ENCODE measurements at regions not wholly inside any gene's neighbourhood (a gene's known extent, or its start where the extent isn't known, plus 50 kb on each side); places are given as distances from the start of the nearest gene placed in this dataset.

DNA sequence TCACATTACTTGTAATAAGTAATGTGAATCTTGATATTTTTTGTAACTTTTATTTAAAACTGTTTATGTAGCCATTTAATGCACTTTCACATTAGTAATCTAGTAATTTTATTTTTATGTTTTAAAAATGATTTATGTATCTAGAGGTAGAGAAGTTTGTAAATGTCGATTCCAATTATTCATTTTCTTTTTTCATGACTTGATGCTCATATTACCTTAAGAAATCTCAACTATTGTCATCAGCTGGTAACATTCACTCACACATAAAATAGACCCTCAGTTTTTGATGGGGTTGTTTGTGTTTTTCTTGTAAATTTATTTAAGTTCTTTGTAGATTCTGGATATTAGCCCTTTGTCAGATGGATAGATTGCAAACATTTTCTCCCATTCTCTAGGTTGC lies 351.7 kb upstream of the CDH7 start:
- DNase-seq, result no peak

DNA sequence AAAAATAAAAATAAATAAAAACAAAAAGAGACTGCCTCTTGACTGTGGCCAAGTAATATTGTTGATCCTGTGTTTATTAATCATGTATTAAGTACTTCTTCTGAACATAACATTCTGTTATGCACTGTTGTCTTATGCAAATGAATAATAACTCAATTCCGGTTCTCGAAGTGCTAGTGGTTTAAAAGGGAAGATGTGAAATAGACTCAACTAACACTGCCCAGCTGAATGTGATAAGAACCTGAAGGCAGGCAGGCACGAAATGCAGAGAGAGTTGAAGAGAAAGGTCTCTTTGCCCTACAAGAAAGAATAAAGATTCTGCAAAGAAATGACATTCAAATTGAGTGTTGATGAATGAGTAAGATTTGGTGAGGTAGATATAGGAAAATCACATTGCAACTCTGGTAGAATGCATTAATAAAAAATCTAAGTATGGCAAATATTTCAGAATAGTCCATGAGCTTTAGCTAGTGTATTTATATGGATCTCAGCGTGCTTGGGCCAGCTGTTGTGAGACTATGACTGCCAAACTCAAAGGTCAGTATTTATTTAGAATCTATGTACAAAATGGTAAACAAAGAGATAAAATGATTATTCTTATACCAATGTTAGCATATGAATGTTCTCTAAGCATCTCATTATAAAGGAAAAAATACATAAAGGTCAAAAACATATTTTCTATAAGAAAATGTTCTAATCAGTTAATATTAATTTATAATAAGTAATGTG lies 352.3 kb upstream of the CDH7 start:
- DNase-seq, result no peak

DNA sequence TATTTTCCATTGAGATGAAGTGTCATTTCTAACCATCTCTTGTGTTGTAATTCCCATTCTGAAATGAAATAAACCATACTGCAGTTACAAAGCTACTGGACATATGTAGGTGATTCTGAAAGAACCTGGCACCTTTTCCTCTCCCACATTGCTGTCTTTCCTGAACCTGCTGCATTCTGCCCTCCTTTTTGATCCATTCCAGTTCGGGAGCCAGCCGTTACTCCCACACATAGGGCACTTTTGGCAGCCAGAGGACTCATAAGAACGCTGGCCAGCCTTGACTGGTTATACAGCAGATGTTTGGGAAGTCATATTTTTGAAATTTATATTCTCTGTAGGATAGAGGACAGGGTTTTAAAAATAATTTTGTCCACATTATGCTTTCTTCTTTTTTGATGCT lies 369.8 kb upstream of the CDH7 start:
- no peak for DNase-seq

DNA sequence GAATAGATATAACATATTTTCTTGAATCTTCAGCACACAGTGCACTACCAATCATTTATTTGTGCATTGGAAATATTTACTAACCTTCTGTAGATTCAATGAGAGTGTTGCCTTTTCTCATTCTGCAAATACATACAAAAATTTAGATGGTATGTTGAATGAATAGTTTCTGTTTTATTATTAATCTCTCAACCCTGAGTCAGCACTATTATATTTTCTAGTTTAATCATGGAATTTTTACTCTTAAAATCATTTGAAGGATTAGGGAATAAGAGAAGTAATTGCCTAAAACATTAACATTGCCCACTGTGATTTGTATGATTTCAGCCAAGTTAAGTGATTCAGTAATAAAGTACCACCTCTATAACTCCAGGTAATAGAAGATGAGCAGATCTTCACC lies 370.2 kb upstream of the CDH7 start:
- no peak for DNase-seq

DNA sequence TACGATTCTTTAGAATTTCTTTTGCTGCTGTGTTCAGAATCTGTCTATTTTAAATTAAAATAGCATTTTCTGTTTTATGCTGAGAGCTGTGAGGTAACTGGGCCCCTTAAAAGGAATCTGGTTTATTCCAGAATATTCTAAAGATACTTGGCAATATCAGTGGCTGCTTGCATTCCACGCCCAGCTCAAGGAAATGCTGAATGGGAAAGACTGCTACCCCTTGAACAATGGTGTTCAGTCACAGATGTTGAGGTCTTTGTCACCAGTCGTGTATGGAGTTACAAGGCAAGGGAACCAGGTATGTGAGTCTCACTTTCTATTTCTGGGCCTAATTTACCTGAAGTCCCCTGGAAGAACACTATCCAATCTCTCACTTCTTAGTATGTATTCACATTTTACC lies 377.9 kb upstream of the CDH7 start:
- no peak for DNase-seq

DNA sequence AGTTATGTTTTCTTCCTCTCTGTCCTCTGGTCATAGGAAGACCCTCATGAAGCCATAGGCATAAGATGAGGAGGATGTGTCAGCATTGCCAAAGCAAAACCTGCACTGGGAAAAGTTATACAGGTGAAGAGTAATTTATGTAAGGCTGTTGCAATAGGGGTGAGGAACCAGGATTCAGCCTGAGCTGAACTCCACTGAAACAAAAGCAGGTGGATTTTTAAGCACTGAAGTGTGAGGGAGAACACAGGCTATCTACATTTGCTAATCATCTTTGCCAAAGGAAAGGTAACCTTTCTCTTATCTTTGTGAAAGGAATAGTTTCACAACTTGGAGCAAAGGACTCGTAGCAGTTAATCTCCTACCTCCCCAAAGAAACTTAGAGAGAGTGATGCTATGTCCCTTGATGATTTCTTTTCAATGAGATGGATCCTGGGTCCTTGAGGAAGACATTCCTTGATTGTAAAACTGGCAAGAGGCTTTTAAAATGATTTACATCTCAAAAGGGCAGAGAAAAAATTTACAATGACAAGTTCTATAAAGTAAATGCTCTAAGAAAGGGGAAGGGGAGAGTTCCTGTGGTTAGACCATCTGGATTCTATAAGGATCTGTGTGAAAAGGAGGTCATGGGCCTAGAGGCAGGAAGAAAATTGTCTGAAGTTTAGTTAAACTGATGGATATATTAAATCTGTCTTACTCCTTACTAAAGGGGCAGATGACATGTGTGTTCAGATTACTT lies 385.4 kb upstream of the CDH7 start:
- DNase-seq, result peak; percentile 49

DNA sequence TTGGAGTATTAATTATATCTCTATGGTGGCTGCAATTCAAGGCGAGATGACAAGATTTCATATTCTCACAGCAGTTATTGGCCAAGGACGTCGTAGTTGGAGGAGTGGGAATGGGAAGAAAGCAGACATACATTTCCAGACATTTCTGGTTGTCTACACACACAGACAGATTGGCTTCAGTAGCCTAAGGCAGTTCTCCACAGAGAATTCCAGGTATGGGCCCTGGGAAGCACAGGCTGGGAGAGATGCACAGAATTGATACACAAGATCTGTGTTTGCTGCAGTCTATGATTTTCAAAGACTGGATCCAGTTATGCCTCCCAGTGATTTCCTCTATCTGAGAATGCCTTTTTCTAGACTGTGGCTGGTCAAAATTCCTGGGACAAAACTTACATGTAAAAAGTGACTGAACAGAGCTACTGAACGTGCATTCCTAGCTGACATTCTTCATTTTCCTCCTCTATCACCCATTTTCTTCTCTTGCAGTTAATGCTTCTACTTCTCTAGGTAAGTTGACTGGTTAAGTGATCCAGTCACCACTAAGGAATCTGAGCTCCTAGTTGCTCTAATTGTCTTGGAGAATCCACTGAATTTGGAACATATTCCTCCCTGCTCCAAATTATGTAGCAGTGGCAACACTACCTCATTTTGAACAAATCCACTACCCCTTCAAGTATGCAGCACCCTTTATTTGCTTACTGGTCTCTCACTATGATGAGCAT lies 386.7 kb upstream of the CDH7 start:
- no peak for DNase-seq

DNA sequence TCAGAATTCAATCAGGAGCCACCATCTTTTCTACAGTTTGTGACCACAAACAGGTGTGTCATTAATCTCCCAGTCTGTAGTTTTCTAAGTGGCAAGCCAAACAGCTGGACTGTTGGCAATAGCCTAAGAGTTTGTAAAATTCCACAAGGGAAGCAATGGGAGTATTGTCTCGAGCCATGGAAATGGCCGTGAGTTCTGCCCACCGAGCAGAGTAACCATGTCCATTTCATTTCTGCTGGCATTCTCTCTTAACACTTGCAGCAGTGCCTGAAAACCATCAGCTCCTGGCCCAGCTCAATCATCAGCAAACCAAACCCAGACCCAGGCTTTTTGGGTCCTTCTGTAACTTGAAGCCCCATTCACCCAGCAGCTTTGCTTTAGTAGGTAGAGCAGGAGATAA lies 387.8 kb upstream of the CDH7 start:
- DNase-seq, result no peak

DNA sequence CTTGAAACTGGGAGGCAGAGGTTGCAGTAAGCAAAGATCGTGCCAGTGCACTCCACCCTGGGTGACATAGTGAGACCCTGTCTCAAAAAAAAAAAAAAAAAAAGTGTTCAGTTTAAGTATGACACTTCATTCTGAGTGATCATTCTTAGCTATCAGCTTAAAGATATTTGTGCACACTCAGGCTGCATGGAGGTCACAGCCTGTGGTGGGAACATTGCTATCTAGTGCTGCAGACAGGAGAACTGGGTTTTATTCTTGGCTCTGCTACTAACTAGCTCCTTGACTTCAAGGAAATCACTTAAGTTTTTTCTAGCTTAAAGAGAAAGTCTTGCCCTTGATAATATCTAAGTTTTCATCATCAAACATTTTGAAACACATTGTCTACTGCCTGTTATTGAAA lies 391.3 kb upstream of the CDH7 start:
- DNase-seq, result no peak

DNA sequence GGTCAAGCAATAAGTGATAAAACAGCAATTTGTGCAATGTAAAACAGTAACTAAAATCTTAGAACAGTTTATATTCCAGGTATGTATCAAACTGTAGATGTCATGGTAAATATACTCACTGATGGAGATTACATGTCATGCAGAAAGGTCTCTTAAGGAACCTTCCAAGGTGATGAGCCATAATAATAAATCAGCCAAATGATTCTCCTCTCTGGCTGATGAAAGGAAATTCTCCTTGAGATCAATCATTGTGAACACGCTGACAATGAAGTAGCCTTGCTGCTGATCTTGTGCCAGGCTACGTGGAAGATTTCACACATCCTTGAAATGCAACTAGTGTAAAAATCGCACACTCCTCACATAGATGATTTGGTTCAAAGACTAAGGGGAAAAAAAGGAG lies 392.5 kb upstream of the CDH7 start:
- no peak for DNase-seq

DNA sequence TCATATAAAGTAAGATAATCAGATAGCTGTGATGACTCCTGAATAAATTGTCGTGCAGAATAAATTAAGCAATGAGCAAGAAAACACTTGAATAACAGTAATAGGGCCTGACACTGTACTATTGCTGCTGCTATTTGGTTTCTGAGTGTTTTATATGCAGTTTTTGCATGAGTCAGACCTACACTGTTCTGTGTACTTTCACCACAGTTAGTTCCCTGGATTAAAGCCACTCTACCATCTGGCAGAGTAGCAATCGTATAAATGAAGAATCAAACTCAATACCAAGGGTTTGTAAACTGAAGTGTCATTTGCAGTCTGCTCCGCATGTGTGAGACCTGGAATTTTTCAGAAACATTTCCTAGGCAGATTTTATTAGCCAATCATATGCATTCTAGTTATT lies 398.6 kb upstream of the CDH7 start:
- DNase-seq, result no peak

DNA sequence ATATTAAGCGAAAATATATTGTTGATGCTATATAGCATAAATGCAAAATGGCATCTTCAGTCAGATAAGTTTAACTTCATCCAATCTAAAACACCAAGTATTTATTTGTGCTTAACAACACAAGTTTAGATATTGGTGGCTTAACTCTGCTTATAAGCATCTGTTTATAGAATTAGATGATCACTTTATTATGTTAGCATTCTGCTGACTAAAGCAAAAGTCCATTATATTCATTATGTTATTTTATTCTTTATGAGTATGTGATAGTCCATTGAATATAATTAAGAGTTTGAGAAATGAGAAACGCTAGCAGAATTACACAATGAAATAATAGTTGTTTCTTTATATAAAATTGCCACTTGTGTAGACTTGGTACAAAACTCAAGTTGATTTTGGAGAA lies 401.2 kb upstream of the CDH7 start:
- no peak for DNase-seq

DNA sequence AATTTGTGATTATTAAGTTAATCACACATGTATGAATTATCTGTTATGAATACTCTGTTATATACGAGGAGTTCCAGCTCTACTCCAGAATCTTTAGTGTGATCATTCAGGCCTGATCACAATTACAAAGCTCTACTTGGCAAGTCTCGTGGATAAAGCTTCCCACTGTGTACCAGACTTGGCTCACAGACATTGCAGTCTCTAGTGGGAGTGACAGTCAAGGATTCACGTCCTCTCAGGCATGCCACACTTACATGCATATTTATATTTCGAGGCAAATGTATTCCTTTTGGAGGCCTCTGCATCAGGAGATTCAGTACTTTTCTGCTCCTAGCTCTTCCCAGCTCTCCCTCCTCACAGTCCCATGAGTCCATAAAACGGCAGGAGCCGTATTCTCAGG lies 403.4 kb upstream of the CDH7 start:
- DNase-seq, result no peak

DNA sequence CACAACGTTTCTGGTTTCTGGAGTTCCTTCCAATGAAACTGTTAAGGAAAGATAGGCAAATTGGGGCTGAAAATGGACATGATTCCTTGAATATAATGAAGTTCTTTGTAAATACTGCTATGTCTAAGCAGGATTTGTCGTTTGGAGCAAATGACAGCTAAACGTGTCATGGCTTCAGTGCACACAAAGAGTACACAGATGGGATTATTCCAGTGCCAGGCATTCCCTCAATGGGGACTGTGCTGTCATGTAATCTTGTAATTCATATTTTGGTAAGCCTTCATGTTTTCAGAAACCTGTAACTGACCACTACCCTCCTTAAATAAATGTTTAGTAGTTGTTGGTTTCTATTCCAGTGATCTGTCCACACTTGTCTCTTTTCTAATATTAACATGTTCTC lies 404.7 kb upstream of the CDH7 start:
- DNase-seq, result no peak

DNA sequence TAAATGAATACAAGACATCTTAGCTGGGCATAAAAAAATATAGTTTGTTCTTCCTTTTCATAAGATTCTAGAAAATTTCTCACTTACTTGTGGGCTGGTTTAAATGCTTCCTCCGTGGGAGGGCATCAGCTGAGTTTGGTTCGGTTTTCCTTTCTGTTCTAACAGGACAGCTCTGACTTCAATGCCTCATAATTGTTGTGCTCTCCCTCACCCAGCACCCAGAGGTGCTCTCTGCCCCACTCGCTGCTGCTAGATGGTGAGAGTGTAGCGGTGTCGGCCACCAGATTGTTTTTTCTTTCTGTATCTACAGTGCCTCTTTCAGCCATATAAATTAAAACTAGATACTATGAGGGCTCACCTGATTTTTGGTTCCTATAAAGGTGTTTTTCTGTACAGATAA lies 407.2 kb upstream of the CDH7 start:
- DNase-seq, result no peak

DNA sequence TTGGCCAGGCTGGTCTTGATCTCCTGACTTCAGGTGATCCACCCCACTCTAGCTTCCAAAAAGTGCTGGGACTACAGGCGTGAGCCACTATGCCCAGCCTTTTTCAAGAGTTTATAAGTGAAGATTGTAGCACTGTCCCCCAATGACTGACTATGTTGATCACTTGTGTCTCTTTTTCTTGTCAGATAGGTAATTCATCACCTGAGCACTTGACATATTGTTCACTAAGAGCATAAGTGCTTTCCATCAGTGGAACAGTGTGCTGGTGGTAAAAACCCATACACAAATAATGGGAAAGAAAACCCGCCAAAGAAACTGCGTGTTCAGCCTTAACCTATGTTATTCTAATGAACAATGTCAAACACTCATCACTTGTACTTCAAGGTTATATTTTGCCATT lies 414.4 kb upstream of the CDH7 start:
- no peak for DNase-seq

DNA sequence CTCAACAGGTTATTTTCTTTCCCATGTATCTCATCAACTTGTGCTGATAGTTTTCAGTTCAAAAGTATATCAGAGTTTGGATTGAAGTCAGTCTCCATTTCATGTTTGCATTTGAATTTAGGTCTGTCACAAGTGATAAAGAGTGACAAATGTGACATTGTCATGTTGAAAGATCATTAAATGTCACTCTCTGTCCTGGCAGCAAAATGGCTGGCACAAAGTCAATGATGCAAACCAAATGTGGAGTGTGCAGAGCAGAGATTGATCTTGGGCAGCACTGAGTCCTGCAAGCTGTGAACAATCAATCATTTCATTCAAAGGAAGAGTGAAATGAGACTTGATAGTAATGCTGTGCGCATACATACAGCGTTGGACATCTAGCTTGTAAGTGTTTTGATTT lies 421.8 kb upstream of the CDH7 start:
- no peak for DNase-seq

DNA sequence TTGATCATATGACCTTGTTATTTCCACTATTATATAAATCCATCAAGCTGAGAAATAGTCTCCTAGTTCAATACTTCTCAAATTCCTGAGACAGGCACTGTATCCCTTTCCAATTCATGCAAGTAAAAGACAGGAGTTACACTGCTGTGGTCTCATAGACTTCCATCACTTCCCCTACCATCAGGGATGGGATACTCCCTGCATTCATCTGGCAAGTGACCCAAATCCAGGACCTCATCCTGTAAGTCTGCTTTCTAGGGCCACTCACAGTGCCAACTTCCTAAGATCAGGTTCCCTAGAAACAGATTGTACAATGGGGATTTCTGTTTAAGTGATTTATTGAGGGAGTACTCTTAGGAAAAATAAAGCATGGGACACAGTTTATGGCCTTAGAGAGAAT lies 424.0 kb upstream of the CDH7 start:
- no peak for DNase-seq

DNA sequence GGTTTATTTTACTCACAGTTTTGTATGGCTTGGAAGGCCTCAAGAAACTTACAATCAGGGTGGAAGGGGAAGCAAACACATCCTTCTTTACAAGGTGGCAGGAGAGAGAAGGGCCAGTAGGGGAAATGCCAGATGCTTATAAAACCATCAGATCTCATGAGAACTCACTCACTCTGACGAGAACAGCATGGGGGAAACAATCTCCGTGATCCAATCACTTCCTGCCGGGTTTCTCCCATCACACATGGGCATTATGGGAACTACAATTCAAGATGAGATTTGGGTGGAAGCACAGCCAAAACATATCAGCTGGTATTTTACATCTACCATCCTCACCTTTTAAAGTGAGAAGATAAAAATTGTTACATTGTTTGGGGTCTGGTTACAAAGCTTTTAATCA lies 427.9 kb upstream of the CDH7 start:
- no peak for DNase-seq

DNA sequence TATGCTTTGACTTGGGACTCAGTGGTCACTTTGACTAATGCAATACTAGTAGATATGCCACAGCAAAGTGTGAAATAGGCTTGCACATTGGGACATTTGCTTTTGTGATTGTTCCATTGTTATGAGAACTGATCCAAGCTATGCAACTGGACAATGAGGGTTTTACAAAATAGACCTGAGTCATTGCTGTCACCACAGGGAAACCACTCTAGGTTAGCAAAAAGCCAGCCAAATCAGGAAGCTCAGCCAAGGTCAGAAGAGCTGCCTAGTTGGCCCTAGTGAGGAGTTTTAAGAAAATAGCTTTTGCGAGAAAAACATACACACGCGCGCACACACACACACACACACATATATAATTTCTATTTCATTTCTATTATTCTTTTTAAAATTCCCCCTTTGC lies 452.4 kb upstream of the CDH7 start:
- no peak for DNase-seq

DNA sequence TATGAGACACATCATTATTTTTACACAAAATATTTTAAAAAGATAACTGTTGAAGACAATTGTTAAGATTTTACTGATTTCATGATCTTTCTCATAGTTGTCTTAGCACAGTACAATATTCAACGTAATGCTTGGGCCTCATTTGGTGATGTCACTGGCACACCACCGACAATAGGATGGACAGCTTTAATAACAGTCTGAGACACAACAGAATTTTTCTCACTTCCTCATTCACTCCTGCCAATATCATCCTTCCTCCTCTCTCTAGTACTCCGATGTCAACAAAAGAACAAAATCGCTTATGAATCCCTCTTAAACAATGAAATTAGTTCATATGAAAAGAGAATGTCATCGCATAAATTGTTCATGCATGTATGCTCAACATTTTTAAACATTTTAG lies 461.9 kb upstream of the CDH7 start:
- DNase-seq, result no peak

DNA sequence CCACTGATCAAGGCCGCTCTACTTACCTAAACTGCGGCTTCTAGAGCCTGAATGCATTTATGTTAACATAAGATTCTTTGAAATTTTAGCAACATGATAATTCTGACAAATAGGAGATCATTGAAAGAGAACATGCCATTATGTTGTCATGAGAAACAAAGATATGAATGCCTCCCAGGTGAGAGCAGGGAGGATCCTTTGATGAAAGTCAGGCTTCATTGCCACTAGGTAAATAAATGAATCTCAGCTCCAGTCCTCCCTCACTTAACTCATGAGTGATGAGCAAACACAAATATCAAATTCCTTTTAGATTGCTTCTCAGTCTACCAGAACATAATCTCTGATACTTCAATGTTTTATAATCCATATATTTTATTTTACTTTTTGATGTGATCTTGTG lies 463.2 kb upstream of the CDH7 start:
- no peak for DNase-seq

DNA sequence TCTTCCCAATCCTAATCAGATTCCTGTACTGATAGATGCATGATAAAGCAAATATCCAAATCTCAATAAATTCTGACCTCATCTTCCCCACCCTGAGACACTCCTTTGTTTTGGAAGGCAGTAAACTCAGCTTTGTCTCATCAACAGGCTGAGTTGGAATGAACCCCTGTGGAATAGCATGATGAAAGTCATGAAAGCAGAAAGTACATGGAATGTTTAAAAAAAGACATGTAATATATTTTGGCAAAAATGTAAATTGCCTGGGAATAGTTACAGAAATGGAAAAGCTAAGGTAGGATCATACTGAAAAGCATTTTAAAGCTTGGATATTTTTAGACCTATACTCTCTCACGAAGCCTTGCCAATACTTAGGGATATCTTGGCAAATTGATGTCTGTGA lies 468.7 kb upstream of the CDH7 start:
- DNase-seq, result no peak

DNA sequence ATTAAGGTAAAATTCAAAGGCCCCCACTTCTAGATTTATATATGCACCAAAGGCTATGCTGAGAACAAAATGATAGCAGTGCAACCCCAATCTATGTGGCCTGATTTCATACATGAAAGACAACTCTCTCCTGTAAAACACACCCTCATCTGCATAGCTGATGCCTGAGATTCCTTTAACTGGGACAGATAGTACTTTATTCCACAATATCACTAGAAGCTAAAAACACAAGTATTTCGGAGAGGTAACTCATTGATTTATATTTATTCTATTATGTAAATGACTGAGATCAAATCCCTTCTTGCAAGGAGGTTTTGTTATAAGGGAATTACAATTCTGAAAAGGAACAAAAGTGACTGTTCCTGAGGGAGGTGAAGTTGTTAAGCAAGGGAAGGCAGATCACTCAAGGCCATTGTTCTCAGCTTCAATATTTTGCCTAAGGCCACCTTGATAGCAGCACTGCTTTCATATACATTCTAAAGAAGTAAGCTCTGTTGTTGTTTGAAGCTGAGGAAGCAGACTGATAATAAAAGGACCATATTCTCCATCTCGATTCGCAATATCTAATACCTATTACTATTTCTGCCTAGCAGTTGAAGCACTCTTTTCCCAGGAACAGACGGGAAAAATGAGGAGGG lies 471.0 kb upstream of the CDH7 start:
- DNase-seq, result no peak

Measured in GDM1 (cell line).